ENCODE measurements at regions not wholly inside any gene's neighbourhood (a gene's known extent, or its start where the extent isn't known, plus 50 kb on each side); places are given as distances from the start of the nearest gene placed in this dataset.

- TF ChIP-seq ZFX (IDR thresholded peaks at IDR 0.05) (no peak), CTCF (conservative IDR thresholded peaks at IDR 0.05) (no peak)
- no peak overlapping the region for H3K27ac ChIP-seq
Measured at GRCh38 chr13:38283346-38283745, 66.3 kb upstream of the UFM1 start.

GRCh38 chr13:38265132-38265497 is 84.5 kb upstream of the UFM1 start:
- TF ChIP-seq ZFX (IDR thresholded peaks at IDR 0.05) (no peak), CTCF (conservative IDR thresholded peaks at IDR 0.05) (no peak)

GRCh38 chr13:38264363-38265131 is 85.1 kb upstream of the UFM1 start:
- no peak for TF ChIP-seq CTCF (conservative IDR thresholded peaks at IDR 0.05)
- TF ChIP-seq ZFX (IDR thresholded peaks at IDR 0.05), result no peak
- H3K27ac ChIP-seq, result no peak overlapping the region

More at GRCh38 chr13:38265132-38265497, 84.5 kb upstream of the UFM1 start:
- no peak overlapping the region for H3K27ac ChIP-seq

GRCh38 chr13:38262211-38262610 is 87.4 kb upstream of the UFM1 start:
- TF ChIP-seq ZFX (IDR thresholded peaks at IDR 0.05) (no peak), CTCF (conservative IDR thresholded peaks at IDR 0.05) (no peak)
- no peak overlapping the region for H3K27ac ChIP-seq

- H3K27ac ChIP-seq, result no peak overlapping the region
- TF ChIP-seq ZFX (IDR thresholded peaks at IDR 0.05), result no peak
- no peak for TF ChIP-seq CTCF (conservative IDR thresholded peaks at IDR 0.05)
Measured at GRCh38 chr13:38255600-38255999, 94.1 kb upstream of the UFM1 start.

GRCh38 chr13:38239874-38240273 is 109.8 kb upstream of the UFM1 start:
- H3K27ac ChIP-seq, result no peak overlapping the region
- TF ChIP-seq CTCF (conservative IDR thresholded peaks at IDR 0.05), result no peak
- TF ChIP-seq ZFX (IDR thresholded peaks at IDR 0.05), result no peak

- no peak for TF ChIP-seq CTCF (conservative IDR thresholded peaks at IDR 0.05)
- TF ChIP-seq ZFX (IDR thresholded peaks at IDR 0.05), result no peak
- no peak overlapping the region for H3K27ac ChIP-seq
Measured at GRCh38 chr13:38228322-38228721, 121.3 kb upstream of the UFM1 start.
